ENCODE measurements at regions not wholly inside any gene's neighbourhood (a gene's known extent, or its start where the extent isn't known, plus 50 kb on each side); places are given as distances from the start of the nearest gene placed in this dataset.

DNA sequence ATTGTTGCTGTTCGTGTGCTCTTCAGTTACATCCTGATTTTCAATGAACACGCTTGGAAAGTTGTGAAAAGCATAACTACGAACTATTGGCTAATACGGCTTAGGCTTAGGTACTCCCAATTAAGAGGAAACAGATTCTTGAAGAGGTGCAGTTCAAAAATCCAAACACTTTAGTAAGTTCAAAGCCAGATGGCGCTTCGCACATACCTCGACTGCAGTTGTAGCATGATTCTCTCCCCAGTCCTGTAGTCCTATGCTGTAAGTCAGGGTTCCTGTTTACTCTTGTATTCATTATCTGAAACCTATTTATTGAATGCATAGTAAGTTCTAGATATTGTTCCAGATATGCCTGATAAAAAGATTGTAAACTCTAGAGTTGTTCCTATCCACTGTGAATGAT is 165.2 kb downstream of the TRIB2 start:
- Histone ChIP-seq H3K27ac (ENCODE audit: low read length in 2 of 2) (no peak overlapping the region), H3K9me3 (ENCODE audit: control extremely low read depth in 1 of 3, control insufficient read depth in 2 of 3, insufficient read depth in 1 of 3, low read length in 2 of 3) (no peaks in the 10 kb centered on the region), H3K27me3 (replicated peaks in 1 of 4; ENCODE audit: control extremely low read depth in 1 of 4, control insufficient read depth in 3 of 4, insufficient read depth in 4 of 4, low read length in 3 of 4) (peaks cover 0 to 4% (median 0%) of the 10 kb centered on the region in 4 experiments), H3K4me1 (ENCODE audit: control insufficient read depth in 2 of 2, insufficient read depth in 2 of 2, low read length in 2 of 2) (no peaks in the 10 kb centered on the region), H3K9ac (ENCODE audit: low read length) (no peak overlapping the region), H3K36me3 (replicated peaks in 1 of 2; ENCODE audit: control extremely low read depth in 1 of 2, control insufficient read depth in 1 of 2, extremely low read depth in 1 of 2, insufficient read depth in 2 of 2, low read length in 1 of 2) (no peaks in the 10 kb centered on the region), H3K4me3 (ENCODE audit: control extremely low read depth in 1 of 5, extremely low read depth in 1 of 5, insufficient read depth in 1 of 5, low read depth in 2 of 5, low read length in 4 of 5) (no peak overlapping the region), H4K20me1 (ENCODE audit: control insufficient read depth, insufficient read depth, low read length, poor library complexity, severe bottlenecking) (no peaks in the 10 kb centered on the region), H2AFZ (ENCODE audit: insufficient read depth, low read depth, low read length, poor library complexity, severe bottlenecking) (no peak overlapping the region), H3K79me2 (ENCODE audit: control insufficient read depth, insufficient read depth, low read length) (no peaks in the 10 kb centered on the region), H3K4me2 (replicated peaks; ENCODE audit: low read depth, low read length, poor library complexity, severe bottlenecking) (no peak overlapping the region)
- Mint-ChIP-seq H3K9me3 (ENCODE audit: insufficient read depth) (no peaks in the 10 kb centered on the region), H3K4me1 (no peaks in the 10 kb centered on the region), H3K27me3 (peaks cover 12% of the 10 kb centered on the region), H3K27ac (no peak overlapping the region), H3K4me3 (no peak overlapping the region)
- DNase-seq (no peak), ATAC-seq (ENCODE audit: low read depth) (no peak)
- WGBS (ENCODE audit: insufficient coverage) = 97% methylated on average over 3 of the region's 7 CpGs
- no peak for TF ChIP-seq EZH2 (IDR thresholded peaks at IDR 0.05; ENCODE audit: borderline replicate concordance, insufficient read depth, low read depth, low read length, poor library complexity, severe bottlenecking)
- TF ChIP-seq, protein P1, sequence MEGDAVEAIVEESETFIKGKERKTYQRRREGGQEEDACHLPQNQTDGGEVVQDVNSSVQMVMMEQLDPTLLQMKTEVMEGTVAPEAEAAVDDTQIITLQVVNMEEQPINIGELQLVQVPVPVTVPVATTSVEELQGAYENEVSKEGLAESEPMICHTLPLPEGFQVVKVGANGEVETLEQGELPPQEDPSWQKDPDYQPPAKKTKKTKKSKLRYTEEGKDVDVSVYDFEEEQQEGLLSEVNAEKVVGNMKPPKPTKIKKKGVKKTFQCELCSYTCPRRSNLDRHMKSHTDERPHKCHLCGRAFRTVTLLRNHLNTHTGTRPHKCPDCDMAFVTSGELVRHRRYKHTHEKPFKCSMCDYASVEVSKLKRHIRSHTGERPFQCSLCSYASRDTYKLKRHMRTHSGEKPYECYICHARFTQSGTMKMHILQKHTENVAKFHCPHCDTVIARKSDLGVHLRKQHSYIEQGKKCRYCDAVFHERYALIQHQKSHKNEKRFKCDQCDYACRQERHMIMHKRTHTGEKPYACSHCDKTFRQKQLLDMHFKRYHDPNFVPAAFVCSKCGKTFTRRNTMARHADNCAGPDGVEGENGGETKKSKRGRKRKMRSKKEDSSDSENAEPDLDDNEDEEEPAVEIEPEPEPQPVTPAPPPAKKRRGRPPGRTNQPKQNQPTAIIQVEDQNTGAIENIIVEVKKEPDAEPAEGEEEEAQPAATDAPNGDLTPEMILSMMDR (IDR thresholded peaks at IDR 0.05) = no peak
- intact Hi-C loops (cut with micrococcal nuclease) = no loop called here
- ChIA-PET CTCF (no interaction called here), POLR2A (no interaction called here)

DNA sequence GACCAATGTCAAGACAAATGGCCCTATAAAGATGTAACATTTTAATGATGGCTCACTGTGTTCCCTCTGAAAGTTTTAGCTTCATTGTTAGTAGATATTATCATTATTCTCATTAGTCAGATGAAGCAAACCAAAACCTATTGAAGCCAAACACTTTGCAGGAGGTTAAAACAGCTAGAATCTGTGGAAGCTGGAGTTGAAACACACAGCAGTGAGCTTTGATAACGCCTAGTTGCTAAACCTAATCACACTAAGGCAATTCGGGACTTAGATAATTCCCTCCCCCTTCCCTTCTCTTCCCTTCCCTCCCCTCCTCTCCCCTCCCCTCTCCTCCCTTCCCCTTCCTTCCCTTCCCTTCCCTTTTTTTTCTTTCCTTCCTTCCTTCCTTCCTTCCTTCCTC is 165.7 kb downstream of the TRIB2 start:
- TF ChIP-seq, protein P1 (IDR thresholded peaks at IDR 0.05) = no peak
- no peak for TF ChIP-seq EZH2 (IDR thresholded peaks at IDR 0.05; ENCODE audit: borderline replicate concordance, insufficient read depth, low read depth, low read length, poor library complexity, severe bottlenecking)
- Histone ChIP-seq H3K9ac (ENCODE audit: low read length) (no peak overlapping the region), H4K20me1 (ENCODE audit: control insufficient read depth, insufficient read depth, low read length, poor library complexity, severe bottlenecking) (no peaks in the 10 kb centered on the region), H3K4me2 (replicated peaks; ENCODE audit: low read depth, low read length, poor library complexity, severe bottlenecking) (no peak overlapping the region), H3K4me3 (ENCODE audit: control extremely low read depth in 1 of 5, extremely low read depth in 1 of 5, insufficient read depth in 1 of 5, low read depth in 2 of 5, low read length in 4 of 5) (no peak overlapping the region), H3K27ac (ENCODE audit: low read length in 2 of 2) (no peak overlapping the region), H3K9me3 (ENCODE audit: control extremely low read depth in 1 of 3, control insufficient read depth in 2 of 3, insufficient read depth in 1 of 3, low read length in 2 of 3) (no peaks in the 10 kb centered on the region), H3K4me1 (ENCODE audit: control insufficient read depth in 2 of 2, insufficient read depth in 2 of 2, low read length in 2 of 2) (no peaks in the 10 kb centered on the region), H2AFZ (ENCODE audit: insufficient read depth, low read depth, low read length, poor library complexity, severe bottlenecking) (no peak overlapping the region), H3K36me3 (replicated peaks in 1 of 2; ENCODE audit: control extremely low read depth in 1 of 2, control insufficient read depth in 1 of 2, extremely low read depth in 1 of 2, insufficient read depth in 2 of 2, low read length in 1 of 2) (no peaks in the 10 kb centered on the region), H3K27me3 (replicated peaks in 1 of 4; ENCODE audit: control extremely low read depth in 1 of 4, control insufficient read depth in 3 of 4, insufficient read depth in 4 of 4, low read length in 3 of 4) (peaks cover 0 to 4% (median 0%) of the 10 kb centered on the region in 4 experiments), H3K79me2 (ENCODE audit: control insufficient read depth, insufficient read depth, low read length) (no peaks in the 10 kb centered on the region)
- DNase-seq (no peak), ATAC-seq (ENCODE audit: low read depth) (no peak)
- intact Hi-C loops (cut with micrococcal nuclease) = no loop called here
- ChIA-PET CTCF (no interaction called here), POLR2A (no interaction called here)
- no peak overlapping the region for H3K27ac Mint-ChIP-seq
- peaks cover 12% of the 10 kb centered on the region for H3K27me3 Mint-ChIP-seq
- H3K4me1 Mint-ChIP-seq = no peaks in the 10 kb centered on the region
- 88% methylated on average over 2 of the region's 2 CpGs for WGBS (ENCODE audit: insufficient coverage)
- H3K4me3 Mint-ChIP-seq = no peak overlapping the region
- no peaks in the 10 kb centered on the region for H3K9me3 Mint-ChIP-seq (ENCODE audit: insufficient read depth)

Data from B cell (primary cell).